Endothelial cell of umbilical vein (primary cell): ENCODE measurements at regions not wholly inside any gene's neighbourhood (a gene's known extent, or its start where the extent isn't known, plus 50 kb on each side); places are given as distances from the start of the nearest gene placed in this dataset.

Experiments
- BruUV-seq: library from RNA; stranded (reverse); fragments of 400-500 nt; replicated peaks from 2 replicates; lab custom pipeline; 2021; lab: Mats Ljungman, UMichigan
- CTCF ChIA-PET: fragments of 300-600, 350-600 bp; sonication (Branson Sonifier 250); formaldehyde crosslinking; loops from one replicate; lab custom pipeline; 2021; ENCODE audit warnings: antibody characterized with exemption, inconsistent platforms; lab: Charles Lee
- POLR2A ChIA-PET: fragments of 300-600, 350-600 bp; sonication (Branson Sonifier 250); formaldehyde crosslinking; loops from one replicate; lab custom pipeline; 2021; ENCODE audit warnings: antibody characterized with exemption, inconsistent platforms; lab: Charles Lee
- DNase-seq: peaks from one replicate; pipeline ENCODE4 v3.0.0-alpha.2; 2011; ENCODE audit warnings: low read depth, low spot score
- FAIRE-seq: peaks from 2 replicates; lab custom pipeline; 2011; peaks lifted over from hg19 to GRCh38; lab: Jason Lieb, UNC
- H2AFZ ChIP-seq: 2 replicates; pipeline ENCODE4 v1.6.0; 2012; ENCODE audit warnings: low read depth, low read length, control low read depth, inconsistent platforms
- H3K27ac ChIP-seq: 2 replicates; pipeline ENCODE4 v1.5.1; 2011; ENCODE audit warnings: low read depth, mild to moderate bottlenecking, control low read depth, low read length, moderate library complexity; ENCODE audit not compliant: insufficient read depth
- H3K27me3 ChIP-seq, 2 experiments: 2 replicates each; pipeline versions ENCODE4 v1.6.0 to v1.6.1; 2011; ENCODE audit warnings: low read length in 2 of 2, mixed read lengths in 1 of 2; ENCODE audit not compliant: control insufficient read depth in 2 of 2, insufficient read depth in 2 of 2
- H3K36me3 ChIP-seq, 2 experiments: 2 replicates in 1 of 2; 3 replicates in 1 of 2; pipeline ENCODE4 v1.5.1; 2011; ENCODE audit warnings: low read length in 2 of 2, mild to moderate bottlenecking in 1 of 2, moderate library complexity in 1 of 2; ENCODE audit not compliant: control insufficient read depth in 2 of 2, insufficient read depth in 2 of 2; ENCODE audit errors: extremely low read depth in 1 of 2
- H3K4me1 ChIP-seq: 3 replicates; pipeline ENCODE4 v1.5.1; 2011; ENCODE audit warnings: mild to moderate bottlenecking, low read length; ENCODE audit not compliant: control insufficient read depth, insufficient read depth; ENCODE audit errors: extremely low read depth
- H3K4me2 ChIP-seq: 2 replicates; pipeline ENCODE4 v1.6.1; 2011; ENCODE audit warnings: low read length, control low read depth, mixed read lengths; ENCODE audit not compliant: insufficient read depth
- H3K4me3 ChIP-seq, 3 experiments: fragments of 200-600 bp in 1 of 3; sonication (generic), shearing (Covaris generic) in 1 of 3; replicated peaks in 1 of 3; 2 replicates each; pipeline ENCODE4 v1.5.1; 2011 to 2016; ENCODE audit warnings: control low read depth in 3 of 3, low read length in 3 of 3, mild to moderate bottlenecking in 2 of 3, inconsistent platforms in 1 of 3, low read depth in 1 of 3, moderate library complexity in 1 of 3; ENCODE audit not compliant: insufficient read depth in 1 of 3
- H3K79me2 ChIP-seq: 2 replicates; pipeline ENCODE4 v1.6.0; 2012; ENCODE audit warnings: low read length, inconsistent platforms; ENCODE audit not compliant: control insufficient read depth, insufficient read depth
- H3K9ac ChIP-seq: replicated peaks from 2 replicates; pipeline ENCODE3; 2011; ENCODE audit warnings: low read length, control low read depth; ENCODE audit not compliant: insufficient read depth; ENCODE audit errors: extremely low read depth
- H3K9me1 ChIP-seq: replicated peaks from 3 replicates; pipeline ENCODE4 v1.6.0; 2011; ENCODE audit warnings: mild to moderate bottlenecking, low read length; ENCODE audit not compliant: control insufficient read depth, insufficient read depth; ENCODE audit errors: extremely low read depth
- H3K9me3 ChIP-seq: replicated peaks from 2 replicates; pipeline ENCODE4 v1.5.1; 2012; ENCODE audit warnings: low read length, inconsistent platforms; ENCODE audit not compliant: control insufficient read depth, insufficient read depth
- H4K20me1 ChIP-seq: replicated peaks from 2 replicates; pipeline ENCODE3; 2011; ENCODE audit warnings: mild to moderate bottlenecking, low read length; ENCODE audit not compliant: control insufficient read depth, insufficient read depth; ENCODE audit errors: extremely low read depth
- CTCF ChIP-seq, 2 donors: IDR thresholded peaks; 1 replicate in 1 of 2; 2 replicates in 1 of 2; pipeline ENCODE4 v1.5.1; 2011; ENCODE audit warnings: low read length in 2 of 2, mild to moderate bottlenecking in 2 of 2, moderate library complexity in 2 of 2, control low read depth in 1 of 2, inconsistent platforms in 1 of 2, low read depth in 1 of 2; ENCODE audit not compliant: insufficient read depth in 1 of 2; ENCODE audit errors: extremely low read depth in 1 of 2
- EZH2 ChIP-seq: IDR thresholded peaks from 2 replicates; pipeline ENCODE4 v1.6.1; 2012; ENCODE audit warnings: borderline replicate concordance, low read depth, mild to moderate bottlenecking, moderate library complexity, low read length, inconsistent platforms; ENCODE audit not compliant: severe bottlenecking
- FOS ChIP-seq: IDR thresholded peaks from 2 replicates; pipeline ENCODE4 v1.6.1; 2011; ENCODE audit warnings: mild to moderate bottlenecking, low read length, moderate library complexity, borderline replicate concordance; ENCODE audit not compliant: insufficient read depth
- GATA2 ChIP-seq: IDR thresholded peaks from 2 replicates; pipeline ENCODE4 v1.7.0; 2011; ENCODE audit warnings: low read depth, mild to moderate bottlenecking, moderate library complexity, mixed read lengths, low read length; ENCODE audit not compliant: insufficient read length, insufficient read depth
- JUN ChIP-seq: IDR thresholded peaks from 2 replicates; pipeline ENCODE4 v1.6.1; 2011; ENCODE audit warnings: borderline replicate concordance, low read depth; ENCODE audit not compliant: insufficient read length, insufficient read depth
- MAX ChIP-seq: IDR thresholded peaks from 2 replicates; pipeline ENCODE4 v1.6.1; 2011; ENCODE audit not compliant: insufficient read depth, insufficient read length
- MYC ChIP-seq: IDR thresholded peaks from one replicate; pipeline ENCODE4 v1.6.1; 2011; ENCODE audit warnings: mild to moderate bottlenecking, low read depth, low read length
- POLR2A ChIP-seq: IDR thresholded peaks from 2 replicates; pipeline ENCODE4 v1.6.1; 2012; ENCODE audit warnings: low read depth, mild to moderate bottlenecking, control low read depth, low read length
- POLR2AphosphoS5 ChIP-seq: IDR thresholded peaks from 2 replicates; pipeline ENCODE4 v1.6.1; 2012; ENCODE audit warnings: low read depth, mild to moderate bottlenecking, control low read depth, low read length, moderate library complexity; ENCODE audit not compliant: insufficient read depth
- dilution Hi-C: fragments of 300-500 bp; cut with MboI; formaldehyde crosslinking; loops from one replicate; pipeline ENCODE4 v1.15.0; 2019; ENCODE audit warnings: low sequenced_read_pairs; ENCODE audit not compliant: extremely low pct_ligation_motif_present
- intact Hi-C: fragments of 100-400 bp; cut with micrococcal nuclease; formaldehyde crosslinking; loops from one replicate; pipeline ENCODE4 v1.10.0; 2022

- dilution Hi-C loops (no loop called here), intact Hi-C loops (no loop called here)
- peak; percentile 18 for FAIRE-seq
These were observed 142.6 kb upstream of the CAV2 start for GRCh38 chr7:116356979-116357378.

More at GRCh38 chr7:116356979-116357378, 142.6 kb upstream of the CAV2 start:
- no peaks in the 10 kb centered on the region for H3K27me3 ChIP-seq
- no peak overlapping the region for H3K4me3 ChIP-seq
- peaks cover 65% of the 10 kb centered on the region for H3K4me1 ChIP-seq
- no peaks in the 10 kb centered on the region for H3K79me2 ChIP-seq
- no peaks in the 10 kb centered on the region for H3K36me3 ChIP-seq
- POLR2A ChIA-PET = interaction anchor here (1.2 kb wide), 1 partner anchor 69 kb away, joined by 5 read pairs; no protein-coding TSS in a partner anchor
- H3K9me1 ChIP-seq = no peaks in the 10 kb centered on the region
- peak; percentile 75 for DNase-seq
- H3K9me3 ChIP-seq = no peaks in the 10 kb centered on the region
- no TSS peak for BruUV-seq
- peak overlapping the region; percentile 96 for H3K9ac ChIP-seq
- no peak overlapping the region for H2AFZ ChIP-seq
- no peaks in the 10 kb centered on the region for H4K20me1 ChIP-seq
- TF ChIP-seq MYC (no peak), EZH2 (no peak), POLR2A (no peak), POLR2AphosphoS5 (no peak), CTCF (IDR thresholded peaks at IDR 0.05; ENCODE audit: extremely low read depth in 1 of 2, insufficient read depth in 1 of 2, low read depth in 1 of 2, low read length in 2 of 2) (no peak), JUN (no peak), GATA2 (no peak), MAX (no peak), FOS (no peak)
- H3K4me2 ChIP-seq = peak overlapping the region; percentile 39
- CTCF ChIA-PET = interaction anchor here (1.1 to 1.6 kb wide), 5 partner anchors 37 to 169 kb away, joined by 3 to 5 read pairs (median 5); no protein-coding TSS in a partner anchor
- peak overlapping the region; percentile 99 for H3K27ac ChIP-seq
